Endothelial cell of umbilical vein (primary cell): ENCODE measurements at regions not wholly inside any gene's neighbourhood (a gene's known extent, or its start where the extent isn't known, plus 50 kb on each side); places are given as distances from the start of the nearest gene placed in this dataset.

ENCODE experiments used
- BruUV-seq: library from RNA; stranded (reverse); fragments of 400-500 nt; replicated peaks from 2 replicates; lab custom pipeline; 2021; lab: Mats Ljungman, UMichigan
- CTCF ChIA-PET: fragments of 300-600, 350-600 bp; sonication (Branson Sonifier 250); formaldehyde crosslinking; loops from one replicate; lab custom pipeline; 2021; ENCODE audit warnings: antibody characterized with exemption, inconsistent platforms; lab: Charles Lee
- POLR2A ChIA-PET: fragments of 300-600, 350-600 bp; sonication (Branson Sonifier 250); formaldehyde crosslinking; loops from one replicate; lab custom pipeline; 2021; ENCODE audit warnings: antibody characterized with exemption, inconsistent platforms; lab: Charles Lee
- DNase-seq: peaks from one replicate; pipeline ENCODE4 v3.0.0-alpha.2; 2011; ENCODE audit warnings: low read depth, low spot score
- FAIRE-seq: peaks from 2 replicates; lab custom pipeline; 2011; peaks lifted over from hg19 to GRCh38; lab: Jason Lieb, UNC
- H2AFZ ChIP-seq: 2 replicates; pipeline ENCODE4 v1.6.0; 2012; ENCODE audit warnings: low read depth, low read length, control low read depth, inconsistent platforms
- H3K27ac ChIP-seq: 2 replicates; pipeline ENCODE4 v1.5.1; 2011; ENCODE audit warnings: low read depth, mild to moderate bottlenecking, control low read depth, low read length, moderate library complexity; ENCODE audit not compliant: insufficient read depth
- H3K27me3 ChIP-seq, 2 experiments: 2 replicates each; pipeline versions ENCODE4 v1.6.0 to v1.6.1; 2011; ENCODE audit warnings: low read length in 2 of 2, mixed read lengths in 1 of 2; ENCODE audit not compliant: control insufficient read depth in 2 of 2, insufficient read depth in 2 of 2
- H3K36me3 ChIP-seq, 2 experiments: 2 replicates in 1 of 2; 3 replicates in 1 of 2; pipeline ENCODE4 v1.5.1; 2011; ENCODE audit warnings: low read length in 2 of 2, mild to moderate bottlenecking in 1 of 2, moderate library complexity in 1 of 2; ENCODE audit not compliant: control insufficient read depth in 2 of 2, insufficient read depth in 2 of 2; ENCODE audit errors: extremely low read depth in 1 of 2
- H3K4me1 ChIP-seq: 3 replicates; pipeline ENCODE4 v1.5.1; 2011; ENCODE audit warnings: mild to moderate bottlenecking, low read length; ENCODE audit not compliant: control insufficient read depth, insufficient read depth; ENCODE audit errors: extremely low read depth
- H3K4me2 ChIP-seq: 2 replicates; pipeline ENCODE4 v1.6.1; 2011; ENCODE audit warnings: low read length, control low read depth, mixed read lengths; ENCODE audit not compliant: insufficient read depth
- H3K4me3 ChIP-seq, 3 experiments: fragments of 200-600 bp in 1 of 3; sonication (generic), shearing (Covaris generic) in 1 of 3; replicated peaks in 1 of 3; 2 replicates each; pipeline ENCODE4 v1.5.1; 2011 to 2016; ENCODE audit warnings: control low read depth in 3 of 3, low read length in 3 of 3, mild to moderate bottlenecking in 2 of 3, inconsistent platforms in 1 of 3, low read depth in 1 of 3, moderate library complexity in 1 of 3; ENCODE audit not compliant: insufficient read depth in 1 of 3
- H3K79me2 ChIP-seq: 2 replicates; pipeline ENCODE4 v1.6.0; 2012; ENCODE audit warnings: low read length, inconsistent platforms; ENCODE audit not compliant: control insufficient read depth, insufficient read depth
- H3K9ac ChIP-seq: replicated peaks from 2 replicates; pipeline ENCODE3; 2011; ENCODE audit warnings: low read length, control low read depth; ENCODE audit not compliant: insufficient read depth; ENCODE audit errors: extremely low read depth
- H3K9me1 ChIP-seq: replicated peaks from 3 replicates; pipeline ENCODE4 v1.6.0; 2011; ENCODE audit warnings: mild to moderate bottlenecking, low read length; ENCODE audit not compliant: control insufficient read depth, insufficient read depth; ENCODE audit errors: extremely low read depth
- H3K9me3 ChIP-seq: replicated peaks from 2 replicates; pipeline ENCODE4 v1.5.1; 2012; ENCODE audit warnings: low read length, inconsistent platforms; ENCODE audit not compliant: control insufficient read depth, insufficient read depth
- H4K20me1 ChIP-seq: replicated peaks from 2 replicates; pipeline ENCODE3; 2011; ENCODE audit warnings: mild to moderate bottlenecking, low read length; ENCODE audit not compliant: control insufficient read depth, insufficient read depth; ENCODE audit errors: extremely low read depth
- EZH2 ChIP-seq: IDR thresholded peaks from 2 replicates; pipeline ENCODE4 v1.6.1; 2012; ENCODE audit warnings: borderline replicate concordance, low read depth, mild to moderate bottlenecking, moderate library complexity, low read length, inconsistent platforms; ENCODE audit not compliant: severe bottlenecking
- FOS ChIP-seq: IDR thresholded peaks from 2 replicates; pipeline ENCODE4 v1.6.1; 2011; ENCODE audit warnings: mild to moderate bottlenecking, low read length, moderate library complexity, borderline replicate concordance; ENCODE audit not compliant: insufficient read depth
- GATA2 ChIP-seq: IDR thresholded peaks from 2 replicates; pipeline ENCODE4 v1.7.0; 2011; ENCODE audit warnings: low read depth, mild to moderate bottlenecking, moderate library complexity, mixed read lengths, low read length; ENCODE audit not compliant: insufficient read length, insufficient read depth
- JUN ChIP-seq: IDR thresholded peaks from 2 replicates; pipeline ENCODE4 v1.6.1; 2011; ENCODE audit warnings: borderline replicate concordance, low read depth; ENCODE audit not compliant: insufficient read length, insufficient read depth
- MAX ChIP-seq: IDR thresholded peaks from 2 replicates; pipeline ENCODE4 v1.6.1; 2011; ENCODE audit not compliant: insufficient read depth, insufficient read length
- MYC ChIP-seq: IDR thresholded peaks from one replicate; pipeline ENCODE4 v1.6.1; 2011; ENCODE audit warnings: mild to moderate bottlenecking, low read depth, low read length
- POLR2A ChIP-seq: IDR thresholded peaks from 2 replicates; pipeline ENCODE4 v1.6.1; 2012; ENCODE audit warnings: low read depth, mild to moderate bottlenecking, control low read depth, low read length
- POLR2AphosphoS5 ChIP-seq: IDR thresholded peaks from 2 replicates; pipeline ENCODE4 v1.6.1; 2012; ENCODE audit warnings: low read depth, mild to moderate bottlenecking, control low read depth, low read length, moderate library complexity; ENCODE audit not compliant: insufficient read depth
- dilution Hi-C: fragments of 300-500 bp; cut with MboI; formaldehyde crosslinking; loops from one replicate; pipeline ENCODE4 v1.15.0; 2019; ENCODE audit warnings: low sequenced_read_pairs; ENCODE audit not compliant: extremely low pct_ligation_motif_present
- intact Hi-C: fragments of 100-400 bp; cut with micrococcal nuclease; formaldehyde crosslinking; loops from one replicate; pipeline ENCODE4 v1.10.0; 2022
- TF ChIP-seq, protein P1 (sequence below), 2 donors: IDR thresholded peaks; 1 replicate in 1 of 2; 2 replicates in 1 of 2; pipeline ENCODE4 v1.5.1; 2011; ENCODE audit warnings: low read length in 2 of 2, mild to moderate bottlenecking in 2 of 2, moderate library complexity in 2 of 2, control low read depth in 1 of 2, inconsistent platforms in 1 of 2, low read depth in 1 of 2; ENCODE audit not compliant: insufficient read depth in 1 of 2; ENCODE audit errors: extremely low read depth in 1 of 2

DNA sequence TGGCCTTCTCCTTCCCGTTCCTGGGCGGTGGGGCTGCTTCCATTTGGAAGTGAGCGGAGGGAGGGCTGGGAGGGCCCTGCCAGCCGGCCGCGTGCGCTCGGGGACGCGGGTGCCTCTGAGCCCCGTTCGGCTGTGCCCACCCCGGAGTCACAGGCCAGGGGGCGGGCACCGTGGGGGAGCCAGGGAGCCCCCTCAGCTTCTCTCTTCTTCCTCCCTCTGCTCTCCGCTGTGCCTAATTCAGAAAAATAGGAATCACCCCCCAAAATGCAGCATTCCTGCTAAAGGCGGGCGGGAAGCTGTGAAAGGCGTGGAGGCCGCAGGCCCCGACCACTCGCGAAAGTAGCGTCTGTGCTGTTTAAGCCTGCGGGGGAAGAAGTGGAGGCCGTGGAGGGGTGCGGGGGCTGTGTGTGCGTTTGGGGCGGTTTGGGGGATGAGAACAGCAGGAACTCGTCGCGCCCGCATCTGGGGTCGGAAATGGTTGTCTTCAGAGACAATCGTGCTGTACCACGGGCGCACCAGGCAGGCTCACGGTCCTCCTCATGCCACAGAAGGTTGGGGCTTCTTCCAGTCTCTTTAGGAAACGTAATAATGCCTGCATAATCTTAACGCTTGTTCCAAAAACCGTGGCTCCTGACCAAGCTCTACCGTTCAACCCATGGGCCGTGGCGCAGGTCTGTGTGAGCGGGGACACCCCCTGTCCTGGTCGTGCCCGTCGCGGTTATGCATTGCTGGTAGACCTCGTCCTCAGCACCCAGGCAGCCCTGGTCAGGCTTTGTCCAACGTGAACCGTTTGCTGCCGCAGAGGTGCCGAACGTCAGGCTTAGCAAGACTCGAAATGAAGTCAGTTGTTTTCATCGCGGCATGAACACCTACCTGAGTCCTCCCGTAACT is 110.4 kb upstream of the SOX1 start:
- Histone ChIP-seq H3K27ac (no peak overlapping the region), H3K9ac (no peak overlapping the region), H3K9me3 (peaks cover 11% of the 10 kb centered on the region), H3K4me3 (no peak overlapping the region), H4K20me1 (no peaks in the 10 kb centered on the region), H2AFZ (no peak overlapping the region), H3K27me3 (no peaks in the 10 kb centered on the region), H3K79me2 (no peaks in the 10 kb centered on the region), H3K9me1 (no peaks in the 10 kb centered on the region), H3K4me2 (no peak overlapping the region), H3K36me3 (no peaks in the 10 kb centered on the region), H3K4me1 (no peaks in the 10 kb centered on the region)
- DNase-seq: no peak
- POLR2A ChIA-PET: no interaction called here
- dilution Hi-C loops (no loop called here), intact Hi-C loops (no loop called here)
- FAIRE-seq: no peak
- CTCF ChIA-PET: no interaction called here
- TF ChIP-seq, protein P1, sequence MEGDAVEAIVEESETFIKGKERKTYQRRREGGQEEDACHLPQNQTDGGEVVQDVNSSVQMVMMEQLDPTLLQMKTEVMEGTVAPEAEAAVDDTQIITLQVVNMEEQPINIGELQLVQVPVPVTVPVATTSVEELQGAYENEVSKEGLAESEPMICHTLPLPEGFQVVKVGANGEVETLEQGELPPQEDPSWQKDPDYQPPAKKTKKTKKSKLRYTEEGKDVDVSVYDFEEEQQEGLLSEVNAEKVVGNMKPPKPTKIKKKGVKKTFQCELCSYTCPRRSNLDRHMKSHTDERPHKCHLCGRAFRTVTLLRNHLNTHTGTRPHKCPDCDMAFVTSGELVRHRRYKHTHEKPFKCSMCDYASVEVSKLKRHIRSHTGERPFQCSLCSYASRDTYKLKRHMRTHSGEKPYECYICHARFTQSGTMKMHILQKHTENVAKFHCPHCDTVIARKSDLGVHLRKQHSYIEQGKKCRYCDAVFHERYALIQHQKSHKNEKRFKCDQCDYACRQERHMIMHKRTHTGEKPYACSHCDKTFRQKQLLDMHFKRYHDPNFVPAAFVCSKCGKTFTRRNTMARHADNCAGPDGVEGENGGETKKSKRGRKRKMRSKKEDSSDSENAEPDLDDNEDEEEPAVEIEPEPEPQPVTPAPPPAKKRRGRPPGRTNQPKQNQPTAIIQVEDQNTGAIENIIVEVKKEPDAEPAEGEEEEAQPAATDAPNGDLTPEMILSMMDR (IDR thresholded peaks at IDR 0.05; ENCODE audit: extremely low read depth in 1 of 2, insufficient read depth in 1 of 2, low read depth in 1 of 2, low read length in 2 of 2): no peak
- TF ChIP-seq JUN: no peak
- TF ChIP-seq GATA2: no peak
- no peak for TF ChIP-seq MAX
- no peak for TF ChIP-seq MYC
- TF ChIP-seq EZH2: no peak
- no peak for TF ChIP-seq POLR2A
- TF ChIP-seq POLR2AphosphoS5: no peak
- TF ChIP-seq FOS: no peak
- no TSS peak for BruUV-seq
